Skin epidermis (tissue), 12 donors: ENCODE measurements at regions not wholly inside any gene's neighbourhood (a gene's known extent, or its start where the extent isn't known, plus 50 kb on each side); places are given as distances from the start of the nearest gene placed in this dataset.
A peak's percentile ranks its signal among the peaks of the same experiment; 100 is the strongest.

Experiments used
- H3K27ac ChIP-seq, 21 experiments: fragments of 200-600 bp; sonication (generic) in 11 of 21; one replicate each; pipeline ENCODE4 v1.5.0; 2020; ENCODE audit warnings: mild to moderate bottlenecking in 3 of 21, inconsistent platforms in 2 of 21, moderate library complexity in 2 of 21
- H3K4me3 ChIP-seq, 7 experiments: fragments of 200-600 bp; sonication (generic) in 2 of 7; one replicate each; pipeline ENCODE4 v1.5.0; 2020; ENCODE audit warnings: inconsistent platforms in 2 of 7, mild to moderate bottlenecking in 2 of 7, moderate library complexity in 1 of 7

GRCh38 chr10:10576937-10577336 lies 440.7 kb upstream of the CELF2 start:
- Histone ChIP-seq H3K4me3 (no peak overlapping the region), H3K27ac (no peak overlapping the region)

- Histone ChIP-seq H3K27ac (no peak overlapping the region), H3K4me3 (no peak overlapping the region)
Observed at GRCh38 chr10:10579709-10580108, 438.0 kb upstream of the CELF2 start.

- H3K27ac ChIP-seq: no peak overlapping the region
- H3K4me3 ChIP-seq: no peak overlapping the region
Observed at GRCh38 chr10:10584161-10584560, 433.5 kb upstream of the CELF2 start.

- Histone ChIP-seq H3K4me3 (no peak overlapping the region), H3K27ac (no peak overlapping the region)
Observed at GRCh38 chr10:10587744-10588393, 429.8 kb upstream of the CELF2 start.

GRCh38 chr10:10589540-10590303 lies 427.9 kb upstream of the CELF2 start:
- Histone ChIP-seq H3K4me3 (no peak overlapping the region), H3K27ac (no peak overlapping the region)

- H3K27ac ChIP-seq: peak overlapping the region in 1 of 21 experiments; percentile 14
- H3K4me3 ChIP-seq: no peak overlapping the region
Observed at GRCh38 chr10:10591715-10592341, 425.8 kb upstream of the CELF2 start.

- H3K27ac ChIP-seq: no peak overlapping the region
- H3K4me3 ChIP-seq: no peak overlapping the region
Observed at GRCh38 chr10:10596256-10596655, 421.4 kb upstream of the CELF2 start.

GRCh38 chr10:10598297-10598696 lies 419.4 kb upstream of the CELF2 start:
- no peak overlapping the region for H3K4me3 ChIP-seq
- no peak overlapping the region for H3K27ac ChIP-seq

GRCh38 chr10:10600004-10600403 lies 417.7 kb upstream of the CELF2 start:
- Histone ChIP-seq H3K4me3 (no peak overlapping the region), H3K27ac (no peak overlapping the region)

GRCh38 chr10:10605551-10606081 lies 412.1 kb upstream of the CELF2 start:
- H3K4me3 ChIP-seq: no peak overlapping the region
- peak overlapping the region in 4 of 21 experiments; percentile 45 to 69 (median 58) for H3K27ac ChIP-seq

GRCh38 chr10:10609379-10609955 lies 408.2 kb upstream of the CELF2 start:
- no peak overlapping the region for H3K27ac ChIP-seq

GRCh38 chr10:10610171-10610570 lies 407.5 kb upstream of the CELF2 start:
- Histone ChIP-seq H3K27ac (no peak overlapping the region), H3K4me3 (no peak overlapping the region)

More at GRCh38 chr10:10609379-10609955, 408.2 kb upstream of the CELF2 start:
- no peak overlapping the region for H3K4me3 ChIP-seq

- Histone ChIP-seq H3K27ac (no peak overlapping the region), H3K4me3 (no peak overlapping the region)
Observed at GRCh38 chr10:10612151-10612550, 405.5 kb upstream of the CELF2 start.

GRCh38 chr10:10613656-10614244 lies 403.9 kb upstream of the CELF2 start:
- Histone ChIP-seq H3K4me3 (no peak overlapping the region), H3K27ac (no peak overlapping the region)

- Histone ChIP-seq H3K4me3 (no peak overlapping the region), H3K27ac (no peak overlapping the region)
Observed at GRCh38 chr10:10617686-10618085, 400.0 kb upstream of the CELF2 start.

- Histone ChIP-seq H3K4me3 (no peak overlapping the region), H3K27ac (no peak overlapping the region)
Observed at GRCh38 chr10:10618139-10618538, 399.5 kb upstream of the CELF2 start.

GRCh38 chr10:10623958-10624566 lies 393.6 kb upstream of the CELF2 start:
- H3K27ac ChIP-seq: no peak overlapping the region
- H3K4me3 ChIP-seq: no peak overlapping the region

GRCh38 chr10:10624567-10624962 lies 393.1 kb upstream of the CELF2 start:
- no peak overlapping the region for H3K27ac ChIP-seq
- no peak overlapping the region for H3K4me3 ChIP-seq

GRCh38 chr10:10625491-10625890 lies 392.2 kb upstream of the CELF2 start:
- Histone ChIP-seq H3K4me3 (no peak overlapping the region), H3K27ac (no peak overlapping the region)

- Histone ChIP-seq H3K4me3 (no peak overlapping the region), H3K27ac (no peak overlapping the region)
Observed at GRCh38 chr10:10626734-10627133, 390.9 kb upstream of the CELF2 start.
